Fibroblast of skin of scalp (primary cell): ENCODE measurements at regions not wholly inside any gene's neighbourhood (a gene's known extent, or its start where the extent isn't known, plus 50 kb on each side); places are given as distances from the start of the nearest gene placed in this dataset.
"Not testable (repeated sequence)": the region's sequence is repeated elsewhere in the genome, so short reads cannot be mapped to it uniquely, and the experiment has no call there.

ENCODE experiments used
- DNase-seq: peaks from one replicate; pipeline ENCODE4 v3.0.0-alpha.2; 2013

DNA sequence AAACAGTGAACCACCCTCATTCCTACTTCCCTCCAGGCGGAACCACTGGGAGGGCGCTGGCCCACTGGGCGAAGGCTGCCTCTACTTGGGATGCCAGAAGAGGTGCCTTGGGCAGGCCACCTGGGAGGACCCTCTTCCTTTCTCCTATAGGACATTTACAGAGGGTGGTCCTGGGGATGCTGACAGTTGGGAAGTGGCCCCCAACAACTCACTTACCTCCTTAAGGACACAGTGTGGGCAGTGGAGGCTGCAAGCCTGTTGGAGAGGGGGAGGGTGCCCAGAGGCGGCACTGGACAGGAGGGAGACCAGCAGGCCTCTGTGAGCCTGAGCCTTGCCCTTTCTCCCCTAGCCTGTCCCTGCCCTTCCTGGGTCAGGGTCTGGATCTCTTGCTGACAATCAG, 346.4 kb upstream of the HS6ST1 start:
- no peak for DNase-seq

DNA sequence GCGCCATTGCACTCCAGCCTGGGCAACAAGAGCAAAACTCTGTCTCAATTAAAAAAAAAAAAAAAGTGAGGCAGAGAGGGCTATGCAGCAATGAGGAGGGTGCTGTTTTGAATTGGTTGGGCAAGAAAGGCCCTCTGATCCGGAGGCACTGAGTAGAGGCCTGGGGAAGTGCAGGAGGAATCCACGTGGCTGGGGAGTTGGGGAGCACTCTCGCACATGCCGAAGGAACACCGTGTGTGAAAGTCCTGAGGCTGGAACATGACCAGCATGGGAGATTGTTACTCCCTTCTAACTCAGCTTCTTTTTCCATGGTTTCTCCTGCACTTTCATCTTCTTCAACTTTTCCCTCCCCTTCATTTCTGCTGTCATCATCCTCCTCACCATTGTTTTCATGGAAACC, 347.9 kb upstream of the HS6ST1 start:
- no peak for DNase-seq

DNA sequence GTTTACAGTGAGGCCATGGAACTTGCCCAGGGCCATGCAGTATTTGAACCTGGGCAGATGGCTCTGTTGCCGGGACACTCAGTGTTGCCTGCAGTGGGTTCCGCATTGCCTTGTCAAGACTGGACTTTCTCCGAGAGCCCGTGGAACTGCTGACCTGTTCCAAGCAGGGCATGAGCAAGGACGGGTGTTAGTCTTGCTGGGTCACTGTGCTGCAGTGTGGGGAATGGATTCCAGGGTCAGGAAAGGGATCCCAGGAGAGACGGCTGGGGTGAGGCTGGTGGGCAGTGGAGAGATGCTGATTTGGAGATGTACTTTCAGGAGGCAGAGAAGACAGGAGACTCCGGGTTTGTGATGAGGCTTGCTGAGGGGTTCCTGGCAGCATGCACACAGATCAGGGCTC, 348.7 kb upstream of the HS6ST1 start:
- no peak for DNase-seq

DNA sequence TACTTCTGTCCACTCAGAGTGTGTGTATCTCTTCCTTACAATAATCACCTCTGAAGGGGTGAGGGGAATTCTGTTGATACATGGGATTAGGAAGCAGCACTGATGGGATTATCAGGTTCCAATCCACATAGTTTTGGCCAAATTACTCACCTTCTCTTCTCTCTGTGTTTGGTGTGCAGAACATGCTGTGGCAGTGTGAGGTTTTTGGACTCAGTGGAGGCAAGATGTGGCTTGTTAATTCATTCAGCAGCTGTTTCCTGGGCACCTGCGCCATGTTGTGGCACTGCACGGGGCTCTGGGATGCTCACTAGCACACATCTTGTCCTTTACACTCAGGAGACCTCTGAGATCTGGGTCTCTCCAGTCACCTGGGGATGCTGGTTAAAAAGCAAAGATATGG, 350.3 kb upstream of the HS6ST1 start:
- no peak for DNase-seq

DNA sequence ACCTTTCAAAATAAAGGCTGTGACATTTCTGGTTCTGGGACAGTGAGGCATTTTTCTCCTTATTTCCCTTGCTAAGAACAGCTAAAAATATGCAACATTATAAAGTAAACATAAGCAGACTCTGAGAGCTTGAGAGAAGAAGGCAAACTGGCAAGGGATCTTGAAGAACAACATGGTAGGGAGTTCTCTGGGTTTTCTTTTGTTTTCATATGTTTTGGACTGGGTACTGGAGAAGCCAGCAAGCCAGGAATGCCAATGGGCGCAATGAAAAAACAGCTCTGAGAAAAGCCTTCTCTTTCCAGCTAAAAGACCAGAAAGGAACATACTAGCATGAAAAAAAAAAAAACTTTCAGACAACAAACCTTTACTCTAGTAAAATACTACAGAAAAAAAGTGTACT, 351.4 kb upstream of the HS6ST1 start:
- DNase-seq = no peak

DNA sequence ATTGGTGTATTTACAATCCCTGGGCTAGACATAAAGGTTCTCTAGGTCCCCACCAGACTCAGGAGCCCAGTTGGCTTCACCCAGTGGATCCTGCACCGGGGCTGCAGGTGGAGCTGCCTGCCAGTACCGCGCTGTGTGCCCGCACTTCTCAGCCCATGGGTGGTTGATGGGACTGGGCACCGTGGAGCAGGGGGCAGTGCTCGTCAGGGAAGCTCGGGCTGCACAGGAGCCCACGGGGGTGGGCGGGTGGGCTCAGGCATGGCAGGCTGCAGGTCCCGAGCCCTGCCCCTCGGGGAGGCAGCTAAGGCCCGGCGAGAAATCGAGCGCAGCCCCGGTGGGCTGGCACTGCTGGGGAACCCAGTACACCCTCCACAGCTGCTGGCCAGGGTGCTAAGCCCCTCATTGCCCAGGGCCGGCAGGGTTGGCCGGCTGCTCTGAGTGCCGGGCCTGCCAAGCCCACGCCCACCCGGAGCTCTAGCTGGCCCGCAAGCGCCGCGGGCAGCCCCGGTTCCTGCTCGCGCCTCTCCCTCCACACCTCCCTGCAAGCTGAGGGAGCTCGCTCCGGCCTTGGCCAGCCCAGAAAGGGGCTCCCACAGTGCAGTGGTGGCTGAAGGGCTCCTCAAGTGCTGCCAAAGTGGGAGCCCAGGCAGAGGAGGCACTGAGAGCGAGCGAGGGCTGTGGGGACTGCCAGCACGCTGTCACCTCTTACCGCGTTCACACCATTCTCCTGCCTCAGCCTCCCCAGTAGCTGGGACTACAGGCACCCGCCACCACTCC, 353.5 kb upstream of the HS6ST1 start:
- DNase-seq = not testable (repeated sequence)

DNA sequence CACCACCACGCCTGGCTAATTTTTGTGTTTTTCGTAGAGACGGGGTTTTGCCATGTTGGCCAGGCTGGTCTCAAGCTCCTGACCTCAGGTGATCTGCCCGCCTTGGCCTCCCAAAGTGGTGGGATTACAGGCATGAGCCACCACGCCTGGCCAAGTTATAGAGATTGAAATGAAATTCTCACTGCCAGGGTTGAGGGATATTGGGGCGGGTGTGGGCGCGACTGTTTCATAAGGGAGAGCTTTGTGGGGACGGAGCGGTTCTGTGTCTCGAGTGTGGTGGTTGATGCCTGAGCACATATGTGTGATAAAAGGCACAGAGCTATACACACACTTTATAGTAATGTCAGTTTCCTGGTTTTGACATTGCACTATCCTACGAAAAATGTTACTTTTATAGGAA, 361.0 kb upstream of the HS6ST1 start:
- DNase-seq = not testable (repeated sequence)

DNA sequence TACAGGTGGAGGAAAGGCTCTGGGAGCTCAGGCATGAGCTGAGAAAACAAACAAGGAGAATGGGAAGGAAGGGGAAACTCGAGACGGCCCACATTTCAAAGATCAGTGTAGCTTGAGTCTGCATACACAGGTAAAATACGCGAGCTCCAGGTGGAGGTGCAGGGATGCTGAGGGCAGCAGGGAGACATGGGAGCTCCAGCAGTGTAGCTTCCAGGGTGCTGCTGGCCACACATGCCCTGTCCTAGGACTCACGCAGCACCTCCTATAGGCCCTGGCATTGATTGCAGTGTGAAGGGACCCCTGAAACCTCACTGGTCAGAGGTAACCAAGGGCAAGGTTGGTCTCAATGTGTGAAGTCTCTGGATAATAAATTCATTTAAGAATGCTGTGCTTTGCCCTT, 362.8 kb upstream of the HS6ST1 start:
- DNase-seq = no peak

DNA sequence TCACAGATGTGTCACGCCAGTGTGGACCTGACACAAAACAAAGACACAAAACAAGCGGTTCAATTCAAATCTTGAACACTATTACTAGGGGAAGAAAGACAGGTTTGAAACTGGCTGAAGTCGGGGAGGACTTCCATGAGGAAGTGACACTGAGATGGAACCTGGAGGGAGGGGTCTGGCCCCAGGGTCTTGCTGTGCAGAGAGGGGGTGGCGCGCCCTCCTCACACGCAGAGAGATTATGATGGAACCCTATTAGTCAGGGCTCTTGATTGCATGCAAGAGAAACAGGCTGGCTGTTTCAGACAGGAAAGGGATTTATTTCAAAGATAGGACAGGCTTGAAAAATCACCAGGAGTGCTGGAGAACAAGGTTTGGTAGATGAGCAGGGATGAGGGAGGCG, 363.6 kb upstream of the HS6ST1 start:
- DNase-seq = no peak

DNA sequence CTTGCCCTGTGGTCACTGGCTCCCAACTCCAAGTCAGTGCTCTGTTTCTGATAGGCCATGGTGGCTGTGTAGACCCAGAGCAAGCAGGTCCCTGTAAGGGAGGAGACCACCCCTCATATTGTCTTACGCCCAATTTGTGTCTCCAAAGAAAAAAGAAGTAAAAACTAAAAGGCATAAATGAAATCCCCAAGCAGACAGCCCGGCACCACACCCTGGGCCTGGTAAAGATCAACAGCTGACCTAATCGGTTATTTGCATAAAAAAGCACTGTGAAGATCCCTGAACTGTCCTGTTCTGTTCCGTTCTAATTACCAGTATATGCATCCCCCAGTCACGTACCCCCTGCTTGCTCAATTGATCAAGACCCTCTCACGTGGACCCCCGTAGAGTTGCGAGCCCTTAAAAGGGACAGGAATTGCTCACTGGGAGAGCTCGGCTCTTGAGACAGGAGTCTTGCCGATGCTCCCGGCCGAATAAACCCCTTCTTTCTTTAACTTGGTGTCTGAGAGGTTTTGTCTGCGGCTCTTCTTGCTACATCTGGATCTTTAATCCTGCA, 364.1 kb upstream of the HS6ST1 start:
- DNase-seq = no peak

DNA sequence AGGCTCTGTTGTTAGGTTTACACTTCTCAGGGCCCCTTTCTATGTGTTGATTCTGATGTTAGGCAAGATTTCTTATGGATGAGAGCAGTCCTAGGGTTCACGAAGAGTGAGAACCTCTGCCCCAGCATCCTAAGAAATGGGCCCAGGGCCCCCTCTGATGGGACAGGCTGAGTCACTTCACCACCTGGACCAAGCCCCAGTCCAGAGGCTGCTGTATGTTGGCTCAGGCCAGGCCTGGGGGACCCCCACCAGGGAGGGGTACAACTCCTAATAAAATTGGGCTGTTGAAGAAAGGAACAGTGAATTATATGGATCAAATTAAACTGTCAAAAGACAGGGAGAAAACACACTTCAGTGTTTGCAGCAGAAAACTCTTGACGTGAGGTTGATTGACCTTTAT, 365.9 kb upstream of the HS6ST1 start:
- no peak for DNase-seq

DNA sequence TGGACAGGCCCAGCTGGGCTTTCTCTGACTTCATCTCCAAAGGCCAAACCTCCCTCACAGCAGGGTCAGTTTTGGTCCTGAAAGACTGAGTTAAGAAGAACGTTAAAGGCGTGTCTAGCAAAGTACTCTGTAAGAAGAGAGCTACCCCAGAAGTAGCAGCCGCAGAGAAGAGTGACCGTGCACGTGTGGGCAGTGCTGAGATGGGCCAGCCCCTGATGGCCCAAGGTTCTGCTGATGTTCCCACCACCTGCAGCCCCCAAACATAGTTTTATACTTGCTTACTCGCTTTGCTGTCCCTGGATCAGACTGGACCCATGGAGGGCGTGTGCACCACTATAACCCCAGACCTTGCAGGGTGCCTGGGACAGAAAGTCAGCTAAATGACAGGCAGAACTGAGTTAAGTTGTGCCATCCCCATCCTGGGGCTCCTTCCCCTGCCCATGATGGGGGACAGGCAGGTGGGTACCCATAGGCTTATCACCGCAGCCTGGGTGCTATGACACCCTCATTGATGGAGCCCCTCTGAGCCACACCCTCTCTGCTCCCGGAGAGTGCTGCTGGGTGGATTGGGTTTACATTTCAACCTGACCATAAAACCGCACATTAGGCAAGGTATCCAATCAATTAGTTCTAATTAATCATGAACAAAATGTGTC, 367.3 kb upstream of the HS6ST1 start:
- no peak for DNase-seq

DNA sequence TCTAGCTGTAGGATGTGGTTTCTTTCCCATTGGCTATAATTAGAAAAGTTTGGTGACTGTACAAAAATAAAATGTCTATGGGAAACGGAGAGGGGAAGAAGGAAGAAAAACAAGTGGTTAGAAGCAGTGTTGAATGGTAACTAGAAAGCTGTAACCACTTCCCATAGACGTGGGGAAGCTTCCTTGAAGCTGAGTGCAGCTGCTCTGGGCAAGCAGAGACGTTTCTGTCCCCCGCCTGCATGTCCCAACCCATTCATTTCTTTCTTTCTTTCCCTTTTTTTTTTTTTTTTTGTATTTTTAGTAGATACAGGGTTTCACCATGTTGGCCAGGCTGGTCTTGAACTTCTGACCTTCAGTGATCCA, 367.8 kb upstream of the HS6ST1 start:
- DNase-seq = no peak

DNA sequence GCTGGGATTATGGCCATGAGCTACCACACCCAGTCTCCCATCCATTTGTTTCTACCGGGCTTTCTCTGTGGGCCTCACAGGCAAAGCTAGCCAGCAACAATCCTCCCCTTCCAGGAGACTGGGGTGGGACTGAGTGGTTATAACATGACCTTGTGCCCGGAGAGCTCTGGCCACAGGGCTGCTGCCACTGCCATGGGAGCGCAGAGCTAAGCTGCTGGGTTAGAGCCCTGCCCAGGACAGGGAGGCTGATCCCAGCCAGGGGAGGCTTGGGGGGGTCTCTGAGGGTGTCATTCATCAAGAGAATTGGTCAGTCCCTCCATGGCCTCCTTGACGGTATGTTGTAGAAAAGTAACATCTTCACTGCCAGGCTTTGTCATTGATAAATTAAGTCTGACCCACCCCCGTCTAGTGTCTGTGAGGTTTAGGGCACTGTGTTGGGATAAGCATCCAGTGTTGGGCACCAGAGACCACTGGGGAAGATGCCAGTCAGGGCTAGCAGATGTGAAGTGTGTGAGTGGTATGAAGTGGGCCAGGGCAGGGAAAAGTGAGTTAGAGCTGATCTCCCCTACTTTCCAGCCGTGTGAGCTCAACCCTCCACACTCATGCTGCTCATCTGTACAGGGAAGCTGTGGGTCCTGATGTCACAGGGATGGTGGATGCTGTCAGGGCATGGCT, 368.4 kb upstream of the HS6ST1 start:
- no peak for DNase-seq

DNA sequence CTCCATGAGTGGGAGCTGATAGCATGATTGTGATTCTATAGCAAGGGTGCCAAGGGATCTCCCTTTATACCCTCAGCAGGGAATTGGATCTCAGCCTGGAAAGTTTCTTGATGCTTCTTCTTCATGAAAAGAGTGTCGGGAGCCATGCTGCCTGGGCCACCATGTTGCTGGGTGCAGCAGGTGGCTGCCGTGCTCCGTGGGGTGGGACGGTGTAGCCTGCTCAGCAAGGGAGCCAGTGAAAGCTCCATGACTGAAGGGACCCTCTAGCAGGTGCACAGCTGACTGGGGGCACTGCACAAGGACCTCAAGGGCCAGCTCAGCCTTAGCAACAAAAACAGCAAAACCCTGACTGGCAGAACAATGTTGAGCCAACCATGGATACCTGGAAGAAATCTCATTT, 368.9 kb upstream of the HS6ST1 start:
- DNase-seq = no peak

DNA sequence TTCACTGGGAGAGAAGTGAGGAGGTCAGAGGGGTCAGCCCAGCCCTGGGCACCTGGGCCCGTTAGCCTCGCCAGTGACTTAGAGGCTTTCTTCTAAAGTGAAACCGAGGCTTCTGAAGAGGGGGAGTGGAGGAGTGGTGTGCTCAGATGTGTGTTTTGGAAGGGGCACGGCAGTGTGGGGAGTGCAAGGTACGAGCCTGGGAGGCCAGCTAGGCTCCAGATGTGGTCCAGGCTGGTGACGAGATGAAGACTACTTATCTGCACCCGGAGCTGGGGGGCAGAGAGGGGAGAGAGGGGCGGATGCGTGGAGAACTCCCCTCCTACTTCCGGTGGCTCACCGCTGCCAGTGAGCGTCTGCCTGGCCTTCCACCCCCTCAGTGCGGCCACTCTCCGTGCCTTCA, 371.3 kb upstream of the HS6ST1 start:
- DNase-seq = no peak

DNA sequence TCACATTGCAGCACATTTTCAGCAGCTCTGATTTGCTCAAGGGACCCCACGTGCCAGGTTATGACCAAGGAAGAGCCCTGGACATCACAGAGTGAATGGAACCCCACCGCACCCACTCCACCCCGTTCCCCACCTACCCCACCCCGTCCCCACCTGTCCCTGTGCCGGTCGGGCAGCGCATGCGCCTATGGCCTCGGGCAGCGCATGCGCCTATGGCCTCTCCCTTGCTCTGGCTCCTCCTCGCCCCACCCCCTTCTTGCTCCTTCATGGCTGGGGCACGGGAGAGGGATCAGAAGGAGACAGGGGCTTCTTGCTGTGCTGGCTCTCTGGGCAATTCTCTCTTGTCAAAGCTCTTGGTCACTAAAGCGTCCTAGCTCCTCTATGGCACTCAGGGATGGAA, 371.8 kb upstream of the HS6ST1 start:
- no peak for DNase-seq

DNA sequence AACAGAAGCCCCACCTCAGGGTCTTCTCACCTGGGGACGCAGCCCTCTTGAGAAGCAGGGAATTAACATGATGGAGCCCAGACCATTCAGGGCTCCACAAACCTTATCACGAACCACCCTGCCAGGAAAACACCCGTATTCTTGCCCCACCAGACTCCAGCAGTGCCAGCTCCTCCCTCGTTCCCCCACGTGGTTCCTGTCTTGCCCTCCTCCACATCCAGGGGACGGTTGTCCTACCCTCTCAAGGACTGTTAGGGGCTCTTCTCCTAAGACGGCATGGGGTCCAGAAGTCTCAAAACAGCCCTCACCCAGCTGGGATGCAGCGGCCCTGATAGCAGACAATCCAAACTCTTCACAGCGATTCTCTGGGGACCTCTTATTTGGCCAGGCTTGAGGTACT, 372.2 kb upstream of the HS6ST1 start:
- DNase-seq = no peak

DNA sequence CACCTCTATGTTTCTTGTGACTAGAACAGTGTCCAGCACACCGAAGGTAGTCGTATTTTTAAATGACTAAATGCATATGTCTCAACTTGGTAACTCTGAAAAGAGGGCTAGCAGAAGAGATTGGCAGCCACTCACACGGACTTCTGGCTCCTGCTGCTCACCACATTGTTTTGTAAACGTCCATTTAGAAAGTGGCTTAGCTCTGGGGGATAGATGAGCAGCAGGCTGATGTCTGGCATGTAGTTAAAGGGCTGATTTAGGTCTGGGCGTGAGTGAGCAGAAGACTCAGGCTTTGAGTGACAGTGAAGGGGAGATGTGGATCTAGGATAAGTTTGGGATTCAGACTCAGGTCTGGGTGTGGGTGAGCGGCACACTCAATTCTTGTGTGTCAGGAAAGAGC, 372.9 kb upstream of the HS6ST1 start:
- no peak for DNase-seq

DNA sequence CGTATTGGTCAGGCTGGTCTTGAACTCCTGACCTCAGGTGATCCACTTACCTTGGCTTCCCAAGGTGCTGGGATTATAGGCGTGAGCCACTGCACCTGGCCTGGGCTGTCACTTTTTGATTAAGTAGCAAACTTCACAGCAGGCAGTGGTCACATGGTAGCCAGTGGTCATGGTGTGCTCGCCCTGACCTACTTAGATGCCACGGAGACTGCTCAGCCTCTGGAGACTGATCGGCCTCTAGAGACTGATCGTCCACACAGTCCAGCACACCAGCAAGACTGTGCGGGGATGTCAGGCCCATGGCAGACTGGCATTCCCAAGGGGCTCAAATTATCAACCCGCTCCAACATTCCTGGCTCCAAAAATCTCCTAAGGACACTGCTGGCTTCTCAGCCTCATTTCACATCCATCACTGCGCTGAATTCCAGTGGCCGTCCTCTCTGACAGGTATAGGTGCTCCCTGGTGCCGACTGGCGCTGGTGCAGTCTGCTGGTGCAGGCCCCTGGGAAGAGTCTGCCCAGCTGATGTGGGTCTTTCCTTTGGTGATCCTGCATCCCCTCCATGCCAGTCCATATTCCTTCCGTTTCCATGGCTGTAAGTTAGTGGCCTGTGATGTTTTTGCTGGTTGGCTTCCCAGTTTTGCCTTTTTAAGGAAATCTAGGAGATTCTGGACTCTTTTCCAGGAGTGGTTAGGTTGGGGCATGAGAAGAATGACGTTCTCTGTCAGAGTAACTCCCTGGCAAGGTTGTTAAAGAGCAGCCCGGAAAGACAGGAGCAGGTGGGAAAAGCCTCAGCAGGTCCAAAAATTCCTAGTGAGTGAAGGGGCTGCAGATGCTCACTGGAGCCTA, 374.5 kb upstream of the HS6ST1 start:
- peak; percentile 12 for DNase-seq

DNA sequence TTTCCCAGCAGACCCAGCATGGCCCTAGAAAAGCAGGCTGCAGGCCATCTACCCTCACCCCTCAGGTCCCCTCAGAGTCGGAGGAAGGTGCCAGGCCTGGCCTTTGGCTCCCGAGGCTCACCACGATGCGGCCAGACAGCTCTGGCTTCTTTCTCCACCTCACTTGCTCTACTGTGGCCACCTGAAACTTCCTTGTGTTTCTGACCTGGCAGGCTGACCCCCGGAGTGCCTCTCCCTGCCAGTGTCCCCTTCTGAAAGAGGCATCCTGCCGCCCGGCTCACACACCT, 375.0 kb upstream of the HS6ST1 start:
- no peak for DNase-seq

DNA sequence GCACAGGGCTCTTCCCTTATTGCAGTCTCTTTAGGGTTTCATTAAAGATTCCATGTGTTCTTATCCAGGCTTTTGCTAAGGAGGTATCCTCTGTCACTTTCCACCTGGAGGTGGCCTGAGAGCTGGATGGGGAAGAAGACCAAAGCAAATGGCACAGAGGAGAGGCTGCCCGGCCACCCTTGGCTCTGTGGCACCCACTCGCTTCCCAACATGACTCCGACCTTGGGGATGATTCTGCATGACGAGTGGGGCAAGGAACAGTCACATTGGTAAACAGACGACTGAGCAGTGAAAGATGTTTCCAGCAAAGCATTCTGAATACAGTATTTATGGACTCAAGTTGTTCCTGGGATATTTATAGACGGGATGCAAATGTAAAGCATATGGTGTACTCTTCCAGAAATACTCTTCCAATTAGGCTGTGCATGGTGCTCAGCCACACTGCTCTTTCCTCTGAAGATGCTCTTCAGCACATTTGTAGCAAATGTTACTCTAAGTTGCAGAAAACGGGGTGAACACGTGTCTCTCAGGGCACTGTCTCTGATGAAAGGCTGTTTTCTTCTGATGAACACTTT, 377.1 kb upstream of the HS6ST1 start:
- no peak for DNase-seq

DNA sequence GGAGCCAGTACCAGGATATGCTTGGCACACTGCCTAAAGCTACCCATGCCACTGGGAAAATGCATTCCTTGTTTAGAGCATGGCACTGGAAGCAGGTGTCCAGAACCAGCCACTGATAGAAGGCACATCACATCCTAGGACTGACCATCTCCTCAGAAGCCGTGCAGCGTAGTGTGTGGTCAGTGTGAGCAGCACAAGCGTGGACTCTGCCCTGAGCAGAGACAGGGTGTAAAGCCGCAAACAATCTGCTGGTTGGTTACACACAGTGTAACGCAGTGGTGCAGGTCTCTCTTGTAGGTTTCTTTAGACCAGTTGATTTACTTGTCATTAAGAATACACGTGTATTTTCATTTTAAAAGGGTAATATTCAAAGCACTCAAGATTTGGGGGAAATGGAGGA, 377.8 kb upstream of the HS6ST1 start:
- DNase-seq = no peak
